ENCODE measurements at regions not wholly inside any gene's neighbourhood (a gene's known extent, or its start where the extent isn't known, plus 50 kb on each side); places are given as distances from the start of the nearest gene placed in this dataset.

DNA sequence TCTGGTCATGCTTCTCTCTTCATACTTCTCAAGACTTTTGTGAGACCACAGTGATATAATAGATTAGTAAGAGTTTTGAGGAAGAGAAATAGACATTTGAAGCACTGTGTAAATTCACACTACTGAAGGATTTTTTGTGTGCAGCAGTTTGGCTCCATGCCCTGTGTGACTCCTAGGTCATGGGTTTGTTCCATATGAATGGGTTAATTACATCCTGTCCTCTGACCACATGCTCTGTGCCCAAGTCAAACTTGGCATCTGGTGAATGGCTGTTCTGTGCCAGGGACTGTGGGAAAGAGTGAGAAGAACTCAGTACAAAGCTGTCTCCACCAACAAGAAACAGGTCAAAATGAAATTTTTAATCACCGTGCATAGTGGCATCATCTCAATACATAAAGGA, 304.0 kb downstream of the LNPK start:
- no peak overlapping the region for H3K4me3 ChIP-seq (ENCODE audit: low read depth, low read length)
- TF ChIP-seq, protein P1, sequence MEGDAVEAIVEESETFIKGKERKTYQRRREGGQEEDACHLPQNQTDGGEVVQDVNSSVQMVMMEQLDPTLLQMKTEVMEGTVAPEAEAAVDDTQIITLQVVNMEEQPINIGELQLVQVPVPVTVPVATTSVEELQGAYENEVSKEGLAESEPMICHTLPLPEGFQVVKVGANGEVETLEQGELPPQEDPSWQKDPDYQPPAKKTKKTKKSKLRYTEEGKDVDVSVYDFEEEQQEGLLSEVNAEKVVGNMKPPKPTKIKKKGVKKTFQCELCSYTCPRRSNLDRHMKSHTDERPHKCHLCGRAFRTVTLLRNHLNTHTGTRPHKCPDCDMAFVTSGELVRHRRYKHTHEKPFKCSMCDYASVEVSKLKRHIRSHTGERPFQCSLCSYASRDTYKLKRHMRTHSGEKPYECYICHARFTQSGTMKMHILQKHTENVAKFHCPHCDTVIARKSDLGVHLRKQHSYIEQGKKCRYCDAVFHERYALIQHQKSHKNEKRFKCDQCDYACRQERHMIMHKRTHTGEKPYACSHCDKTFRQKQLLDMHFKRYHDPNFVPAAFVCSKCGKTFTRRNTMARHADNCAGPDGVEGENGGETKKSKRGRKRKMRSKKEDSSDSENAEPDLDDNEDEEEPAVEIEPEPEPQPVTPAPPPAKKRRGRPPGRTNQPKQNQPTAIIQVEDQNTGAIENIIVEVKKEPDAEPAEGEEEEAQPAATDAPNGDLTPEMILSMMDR (IDR thresholded peaks at IDR 0.05; ENCODE audit: low read depth, low read length) = no peak

DNA sequence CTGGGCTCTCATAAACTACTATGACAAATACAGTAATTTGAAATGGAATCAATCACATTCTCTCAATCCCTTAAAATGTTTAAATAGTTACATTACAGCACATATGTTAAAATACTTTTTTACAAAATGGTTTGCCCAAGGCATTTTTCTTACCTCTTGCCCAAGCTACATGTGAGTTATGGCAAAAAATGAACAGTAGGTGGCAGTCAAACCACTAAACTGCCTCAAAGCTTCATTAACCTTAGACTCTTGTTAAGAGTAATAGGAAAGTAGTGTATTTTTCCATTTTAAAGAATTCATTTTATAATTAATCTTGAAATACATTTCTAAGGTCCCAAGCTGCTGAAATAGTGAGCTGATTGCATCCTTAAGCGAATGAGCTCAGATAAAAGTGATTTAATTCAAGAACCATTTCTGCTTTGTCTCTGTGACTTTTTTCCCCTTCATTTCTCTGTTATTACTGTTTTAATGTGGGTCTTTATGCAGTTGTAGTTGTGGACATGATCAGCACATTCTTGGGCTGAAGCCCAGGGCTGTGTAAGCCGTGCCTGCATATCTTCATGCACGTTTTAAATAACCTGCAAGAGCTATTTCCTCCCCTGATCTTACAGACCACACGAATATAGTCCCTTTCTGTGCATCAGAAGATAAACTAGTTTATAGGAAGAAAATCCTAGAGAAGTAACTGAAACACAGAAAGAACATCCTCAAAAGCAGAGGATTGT, 311.8 kb downstream of the LNPK start:
- H3K4me3 ChIP-seq (ENCODE audit: low read depth, low read length) = no peak overlapping the region
- TF ChIP-seq, protein P1 (IDR thresholded peaks at IDR 0.05; ENCODE audit: low read depth, low read length) = peak; percentile 45

DNA sequence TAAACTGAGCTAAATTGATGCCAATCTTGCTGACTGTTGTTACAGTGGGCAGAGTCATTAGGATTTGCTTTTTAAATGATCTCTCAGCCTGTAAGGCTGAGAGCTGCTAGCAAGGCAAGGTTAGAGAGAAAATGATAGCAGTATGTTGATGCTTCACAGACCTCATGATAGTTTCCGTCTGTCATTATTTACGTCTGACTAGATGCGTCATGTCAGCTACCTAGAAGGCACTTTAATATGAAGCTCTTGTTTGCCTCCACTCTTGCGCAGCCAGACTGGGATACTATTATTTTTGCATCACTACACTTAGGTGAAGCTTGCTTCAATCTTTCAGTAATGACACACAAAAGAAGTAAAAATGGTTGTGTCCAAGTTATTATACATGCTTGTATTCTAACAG, 313.8 kb downstream of the LNPK start:
- H3K4me3 ChIP-seq (ENCODE audit: low read depth, low read length) = no peak overlapping the region

DNA sequence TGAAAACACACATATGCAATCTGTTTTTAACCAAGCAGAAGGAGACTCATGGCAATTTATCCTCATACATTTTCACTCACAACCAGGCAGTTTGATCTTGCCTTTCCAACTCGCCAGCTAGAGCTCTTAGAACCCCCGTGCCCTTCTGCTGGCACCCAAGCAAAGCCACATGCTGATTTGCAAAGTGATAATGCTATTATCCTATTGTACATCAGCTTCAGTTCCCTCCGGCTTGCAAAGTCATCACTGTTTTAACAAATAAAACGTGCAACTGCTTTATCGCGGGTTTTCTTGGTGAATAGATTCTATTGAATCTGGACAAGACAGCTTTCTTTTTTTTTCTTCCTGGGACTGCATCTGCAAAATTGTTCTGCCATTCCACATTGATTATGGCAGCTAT, 314.6 kb downstream of the LNPK start:
- TF ChIP-seq, protein P1 (IDR thresholded peaks at IDR 0.05; ENCODE audit: low read depth, low read length) = no peak
- no peak overlapping the region for H3K4me3 ChIP-seq (ENCODE audit: low read depth, low read length)

More for the DNA sequence above, 313.8 kb downstream of the LNPK start:
- TF ChIP-seq, protein P1 (IDR thresholded peaks at IDR 0.05; ENCODE audit: low read depth, low read length) = no peak

DNA sequence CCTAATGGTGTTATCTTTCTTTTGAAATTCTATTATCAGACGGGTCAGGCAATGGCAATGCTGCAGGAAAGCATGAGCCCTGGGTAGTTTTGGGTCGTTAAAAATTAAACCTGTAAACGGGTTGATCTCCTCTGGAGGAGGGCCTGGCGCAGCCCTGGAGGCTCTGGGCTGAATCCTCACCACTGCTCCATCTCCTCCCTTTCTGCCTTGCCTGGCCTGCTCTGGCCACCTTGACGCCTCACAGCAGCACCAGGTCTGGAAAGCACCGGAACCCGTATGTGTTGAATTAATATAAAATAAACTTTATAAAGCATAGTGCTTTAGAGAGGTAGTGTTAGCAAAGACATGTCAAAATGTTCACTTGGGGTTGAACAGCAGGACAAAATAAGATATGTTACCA, 316.1 kb downstream of the LNPK start:
- H3K4me3 ChIP-seq (ENCODE audit: low read depth, low read length) = no peak overlapping the region
- TF ChIP-seq, protein P1 (IDR thresholded peaks at IDR 0.05; ENCODE audit: low read depth, low read length) = no peak

DNA sequence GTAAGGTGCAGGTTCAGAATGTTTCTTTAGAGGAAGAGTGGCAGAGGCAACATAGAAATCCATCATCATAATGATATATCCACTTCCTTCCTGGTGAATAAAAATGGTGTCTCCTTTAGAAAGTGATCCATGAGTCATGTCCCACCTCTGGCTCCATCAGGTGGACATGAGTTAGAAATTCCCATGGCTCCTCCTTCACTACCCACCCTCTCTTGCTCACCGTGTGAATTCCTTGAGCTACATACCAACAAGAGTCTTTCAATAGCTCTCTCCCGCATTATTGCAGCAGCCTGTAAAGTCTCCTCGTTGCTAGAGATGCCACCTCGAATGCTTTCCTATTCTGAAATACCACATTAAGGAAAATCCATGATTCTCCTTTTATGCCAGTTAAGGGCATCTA, 317.6 kb downstream of the LNPK start:
- TF ChIP-seq, protein P1 (IDR thresholded peaks at IDR 0.05; ENCODE audit: low read depth, low read length) = no peak
- H3K4me3 ChIP-seq (ENCODE audit: low read depth, low read length) = no peak overlapping the region

DNA sequence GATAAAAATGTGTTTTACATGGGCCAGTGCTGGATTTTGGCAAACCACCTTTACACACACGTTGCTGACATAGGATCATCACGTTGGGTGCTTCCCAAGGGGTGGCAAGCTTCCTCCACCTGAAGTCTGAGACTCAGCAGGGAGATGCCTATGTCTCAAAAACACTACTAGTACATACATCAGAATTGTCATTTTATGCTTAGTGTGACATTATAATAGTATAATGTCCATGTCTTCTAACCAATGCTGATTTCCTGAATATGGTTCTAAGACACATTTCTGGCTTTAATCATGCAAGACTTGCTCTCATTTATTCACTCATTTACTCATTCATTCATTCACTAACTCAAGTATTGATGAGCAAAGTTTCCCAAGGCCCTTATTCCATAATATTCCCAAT, 322.3 kb downstream of the LNPK start:
- no peak overlapping the region for H3K4me3 ChIP-seq (ENCODE audit: low read depth, low read length)
- TF ChIP-seq, protein P1 (IDR thresholded peaks at IDR 0.05; ENCODE audit: low read depth, low read length) = no peak
